HG02610 (cell line): ENCODE measurements at regions not wholly inside any gene's neighbourhood (a gene's known extent, or its start where the extent isn't known, plus 50 kb on each side); places are given as distances from the start of the nearest gene placed in this dataset.

ENCODE experiments used
- ATAC-seq: cut with Tn5 transposase; IDR thresholded peaks from one replicate; pipeline ENCODE4 v1.9.1; 2021; ENCODE audit warnings: mild to moderate bottlenecking, moderate library complexity; ENCODE audit not compliant: unreplicated experiment

DNA sequence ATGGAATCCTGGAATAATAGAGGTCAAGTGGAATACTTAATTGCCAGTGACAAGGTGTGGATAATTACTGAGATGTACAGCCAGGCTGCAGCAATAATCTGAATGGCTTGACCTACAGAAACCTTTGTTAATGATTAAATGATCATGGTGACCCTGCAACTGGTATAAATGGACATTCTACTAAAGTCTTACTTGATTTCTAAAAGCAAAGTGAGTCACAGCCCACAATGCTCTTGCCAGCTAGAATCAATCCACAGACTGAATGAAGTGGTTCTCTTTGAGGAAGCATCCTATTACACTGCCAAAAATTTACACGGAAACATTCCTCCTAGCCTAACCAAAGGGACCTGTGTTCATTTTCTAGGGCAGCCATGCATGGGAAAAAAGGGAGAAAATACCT lies 518.5 kb downstream of the SOX5 start:
- ATAC-seq, result no peak

DNA sequence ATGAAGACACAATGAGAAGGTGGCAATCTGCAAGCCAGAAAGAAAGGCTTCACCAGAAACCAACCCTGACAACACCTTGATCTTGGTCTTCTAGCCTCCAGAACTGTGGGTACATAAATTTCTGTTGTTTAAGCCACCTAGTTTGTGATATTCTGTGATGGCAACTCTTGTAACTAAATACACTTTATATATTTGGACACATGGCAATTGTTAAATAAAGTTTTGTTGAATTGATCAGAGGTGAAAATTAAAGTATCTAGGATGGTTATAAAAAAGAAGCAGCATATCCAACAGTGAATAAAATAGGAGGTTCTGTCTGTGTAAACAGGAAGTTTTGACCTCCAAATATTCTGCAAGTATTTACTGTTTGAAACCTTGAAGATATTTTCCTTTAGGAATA lies 516.3 kb downstream of the SOX5 start:
- ATAC-seq, result no peak

DNA sequence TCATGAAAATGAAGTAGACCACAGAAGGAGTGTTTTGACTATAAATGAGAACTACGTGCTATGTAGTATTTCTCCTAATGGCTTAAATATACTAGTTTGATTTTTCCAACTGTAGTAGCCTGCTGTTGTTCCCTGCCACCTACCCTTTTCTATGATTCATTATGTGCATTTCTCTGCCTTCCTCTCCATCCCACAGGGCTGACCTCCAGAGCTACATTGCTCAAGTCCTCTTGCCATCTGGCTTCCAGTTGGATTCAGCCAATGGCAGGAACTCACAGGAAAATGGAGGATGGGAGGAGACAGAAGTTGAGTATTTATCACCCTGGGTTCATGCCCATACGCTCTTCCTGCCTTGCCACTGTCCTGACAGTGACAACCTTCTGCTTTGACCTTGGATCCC lies 515.3 kb downstream of the SOX5 start:
- no peak for ATAC-seq

DNA sequence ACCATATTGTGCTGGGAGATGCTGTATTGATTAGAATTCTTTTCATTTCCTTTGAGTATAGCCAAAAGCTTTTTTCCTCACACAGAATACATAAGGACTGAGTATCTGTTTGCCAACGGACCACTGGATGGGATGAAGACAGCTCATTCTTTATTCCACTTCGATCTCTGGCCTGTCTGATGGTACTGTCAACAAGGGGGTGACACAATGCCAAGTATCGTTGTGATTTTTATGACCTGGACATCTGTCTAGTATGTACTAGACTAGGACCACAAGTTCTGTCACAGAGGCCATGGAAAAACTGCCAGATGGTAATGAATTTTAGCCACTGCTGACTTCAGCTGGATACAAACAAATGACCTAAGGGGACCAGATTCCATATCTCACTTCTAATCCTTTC lies 502.7 kb downstream of the SOX5 start:
- ATAC-seq, result no peak

DNA sequence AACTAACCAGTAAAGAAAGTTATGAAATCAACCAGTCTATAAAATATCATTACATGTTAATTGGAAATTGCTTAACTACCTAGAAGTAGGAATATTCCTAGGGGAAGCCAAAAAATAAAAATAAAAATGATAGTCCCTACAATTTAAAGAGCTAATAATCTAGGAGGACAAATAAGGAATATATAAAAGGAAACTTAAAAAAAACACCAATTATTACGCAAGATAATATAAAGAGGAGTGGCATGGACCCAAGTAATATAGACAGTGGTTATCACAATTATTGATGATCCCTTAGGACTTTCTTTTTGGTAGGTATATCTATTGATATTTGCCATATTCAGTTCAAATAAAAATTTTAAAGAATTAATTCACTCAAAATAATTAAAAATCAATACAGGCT lies 498.7 kb downstream of the SOX5 start:
- no peak for ATAC-seq

DNA sequence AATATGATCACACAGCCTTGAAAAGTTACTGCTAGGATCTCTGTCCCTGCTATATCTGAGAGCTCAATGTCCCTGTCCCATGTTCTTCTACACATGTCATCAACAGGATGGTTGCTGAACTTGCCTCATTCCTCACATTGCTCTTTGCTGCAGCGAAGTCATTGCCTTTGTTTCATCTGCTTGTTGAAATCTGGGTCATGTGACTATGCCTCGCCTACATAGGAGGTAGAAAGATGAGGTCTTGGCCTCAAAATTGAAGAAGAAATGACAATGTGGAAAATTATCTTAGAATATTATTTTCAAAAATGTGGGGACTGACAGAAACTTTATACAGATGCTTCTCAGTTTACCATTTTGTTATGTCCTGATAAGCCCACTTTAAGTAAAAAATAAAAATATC lies 494.2 kb downstream of the SOX5 start:
- ATAC-seq, result no peak

DNA sequence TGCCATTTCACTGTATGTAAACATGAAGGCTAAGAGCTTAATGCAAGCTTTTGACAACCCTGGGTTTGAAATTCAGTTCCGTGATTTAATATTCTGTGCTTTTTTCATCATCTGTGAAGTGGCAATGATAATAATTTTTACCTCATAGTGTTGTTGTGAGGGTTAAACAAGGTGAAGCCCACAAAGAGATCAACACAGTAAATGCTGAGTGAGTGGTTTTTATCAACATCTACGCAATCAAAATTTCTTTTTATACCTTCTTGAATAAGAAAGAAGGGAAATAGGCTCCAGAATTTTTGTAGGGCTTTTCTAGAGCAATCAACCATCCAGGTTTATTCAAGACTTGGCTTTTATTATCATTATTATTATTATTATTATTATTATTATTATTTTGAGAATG lies 490.8 kb downstream of the SOX5 start:
- ATAC-seq, result no peak

DNA sequence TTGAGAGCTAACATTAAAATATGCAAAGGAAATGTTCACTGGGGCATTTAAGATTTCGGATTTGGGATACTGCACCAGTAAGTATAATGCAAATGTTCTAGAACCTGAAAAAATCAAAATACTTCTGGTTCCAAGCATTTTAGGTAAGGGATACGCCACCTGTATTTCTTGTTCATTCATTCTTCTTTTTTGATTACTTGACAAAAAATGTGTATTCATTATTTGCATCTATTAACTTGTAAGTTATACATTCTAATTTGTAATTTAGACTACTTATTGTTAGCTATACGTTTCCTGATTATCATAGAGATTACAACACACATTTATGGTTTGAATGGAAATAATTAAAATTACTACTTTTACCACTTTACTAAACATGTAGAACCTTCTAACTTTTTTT lies 486.9 kb downstream of the SOX5 start:
- ATAC-seq, result no peak

DNA sequence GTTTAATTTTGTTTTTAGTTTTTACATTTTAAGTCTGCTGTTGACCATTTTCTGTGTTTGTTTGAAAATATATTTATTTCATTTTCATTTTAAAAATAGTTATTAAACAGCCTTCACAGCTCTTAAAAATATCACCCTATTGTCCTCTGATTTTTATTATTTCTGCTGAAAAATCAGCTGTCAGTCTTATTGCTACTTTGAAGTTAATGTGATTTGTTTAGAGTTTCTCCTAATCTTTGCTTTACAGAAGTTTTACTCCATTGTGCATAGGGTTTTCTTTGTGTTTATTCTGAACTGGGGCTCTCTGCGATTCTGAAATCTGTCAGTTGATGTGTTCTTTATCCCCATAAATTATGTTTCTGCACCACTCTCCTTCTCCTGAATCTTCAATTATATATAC lies 486.3 kb downstream of the SOX5 start:
- ATAC-seq, result no peak

DNA sequence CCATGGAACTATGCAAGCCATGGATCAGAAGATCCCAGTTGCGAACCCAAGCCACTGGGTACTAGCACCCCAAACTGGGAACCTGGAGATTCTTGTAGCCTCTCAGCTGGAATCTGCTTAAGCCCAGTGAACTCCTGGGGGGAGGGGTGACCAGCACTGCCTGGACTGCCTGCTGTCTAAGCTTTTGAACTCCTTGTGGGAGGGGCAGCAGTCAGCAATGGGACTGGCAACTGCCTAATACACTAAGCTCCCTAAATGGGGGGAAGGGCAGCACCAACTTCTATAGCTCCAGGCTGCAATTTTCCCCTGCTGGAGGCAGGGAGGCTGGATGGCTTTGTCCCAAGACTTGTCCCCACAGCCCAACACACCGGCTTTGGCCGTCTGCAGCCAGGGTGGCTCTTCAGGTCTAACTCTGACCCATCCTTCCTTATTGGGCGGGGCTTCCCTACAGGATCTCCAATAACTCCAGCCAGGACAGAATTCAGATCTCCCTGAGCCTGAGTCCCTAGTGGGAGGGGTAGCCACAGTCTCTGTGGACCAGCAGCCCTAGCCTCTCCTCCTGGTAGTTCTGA lies 485.1 kb downstream of the SOX5 start:
- ATAC-seq, result no peak

DNA sequence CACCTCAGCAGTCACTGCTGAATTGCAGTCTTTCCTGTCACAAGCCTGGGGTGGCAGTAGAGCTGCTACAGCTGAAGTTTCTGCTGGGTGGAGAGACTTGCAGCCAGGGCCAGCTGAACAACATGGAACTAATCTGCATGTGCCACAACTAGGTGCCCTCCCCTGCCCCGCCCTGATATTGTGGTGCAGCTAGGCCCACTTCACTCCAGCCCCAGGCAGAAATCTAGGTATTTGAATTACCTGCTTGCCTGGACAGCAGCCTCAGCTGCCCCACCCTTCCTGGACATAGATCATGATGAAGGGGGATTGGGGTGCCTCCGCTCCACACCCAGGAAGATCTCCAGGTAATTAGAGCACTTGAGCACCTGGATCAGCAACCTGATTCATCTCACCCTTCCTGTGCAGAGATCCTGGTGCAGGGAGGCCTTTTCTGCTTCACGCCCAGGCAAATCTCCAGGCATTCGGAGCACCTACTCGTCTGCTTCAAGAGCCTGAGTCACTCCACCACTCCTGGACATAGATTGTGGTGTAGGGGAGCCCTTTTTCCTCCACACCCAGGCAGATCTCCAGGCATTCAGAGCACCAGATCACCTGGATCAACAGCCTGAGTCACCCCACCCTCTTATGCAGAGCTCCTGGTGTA lies 477.0 kb downstream of the SOX5 start:
- ATAC-seq, result no peak

DNA sequence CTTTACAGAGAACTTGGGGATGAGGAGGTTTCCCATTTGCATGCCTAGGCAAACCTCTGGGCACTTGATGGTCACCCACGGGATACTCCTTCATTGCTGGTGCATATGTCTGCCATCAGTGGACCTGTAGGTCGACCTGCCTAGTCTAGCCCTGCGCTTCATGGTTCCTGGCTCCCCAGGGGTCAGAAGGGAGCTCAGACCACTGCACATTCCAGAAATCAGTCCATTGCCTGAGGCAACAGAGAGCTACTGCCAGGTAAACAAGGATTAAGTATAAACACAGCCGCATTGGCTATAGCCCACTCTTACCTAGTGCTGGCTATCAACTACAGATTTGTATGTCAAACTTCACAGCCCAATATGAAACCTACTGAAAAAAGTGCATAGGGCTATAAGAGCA lies 476.4 kb downstream of the SOX5 start:
- ATAC-seq, result no peak

DNA sequence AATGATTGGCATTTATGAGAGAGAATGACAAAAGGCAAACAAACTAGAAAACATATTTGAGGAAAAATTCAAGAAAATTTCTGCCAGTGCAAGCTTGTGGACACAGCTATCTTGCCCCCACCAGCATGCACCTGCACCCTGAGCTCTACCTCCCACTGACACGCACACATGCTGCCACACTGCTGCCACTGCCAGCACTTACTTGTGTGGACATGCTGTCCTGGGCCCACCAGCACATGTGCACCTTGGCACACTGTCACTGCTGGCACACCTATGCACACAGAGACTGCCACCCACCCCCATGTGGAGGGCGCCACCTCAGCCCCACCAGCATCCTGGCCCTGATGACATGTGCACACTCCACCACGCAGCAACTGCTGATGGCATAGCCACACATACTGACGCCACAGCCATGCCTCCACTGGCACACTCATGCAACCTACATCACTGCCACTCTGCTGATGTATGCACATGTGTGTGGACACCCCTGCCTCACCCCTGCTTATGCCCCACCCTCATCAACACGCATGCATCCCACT lies 475.0 kb downstream of the SOX5 start:
- ATAC-seq, result no peak
